Stimulated activated CD4-positive, alpha-beta T cell treated with anti-CD3 and anti-CD28 coated beads, Interleukin-1b, Interleukin-23, amount 100 ng/mL, for 1 hour (primary cell): ENCODE measurements at regions not wholly inside any gene's neighbourhood (a gene's known extent, or its start where the extent isn't known, plus 50 kb on each side); places are given as distances from the start of the nearest gene placed in this dataset.

Source experiments
- DNase-seq, 2 donors: peaks; one replicate each; pipeline ENCODE4 v3.0.0-alpha.2; 2020; ENCODE audit warnings: low read depth in 2 of 2

DNA sequence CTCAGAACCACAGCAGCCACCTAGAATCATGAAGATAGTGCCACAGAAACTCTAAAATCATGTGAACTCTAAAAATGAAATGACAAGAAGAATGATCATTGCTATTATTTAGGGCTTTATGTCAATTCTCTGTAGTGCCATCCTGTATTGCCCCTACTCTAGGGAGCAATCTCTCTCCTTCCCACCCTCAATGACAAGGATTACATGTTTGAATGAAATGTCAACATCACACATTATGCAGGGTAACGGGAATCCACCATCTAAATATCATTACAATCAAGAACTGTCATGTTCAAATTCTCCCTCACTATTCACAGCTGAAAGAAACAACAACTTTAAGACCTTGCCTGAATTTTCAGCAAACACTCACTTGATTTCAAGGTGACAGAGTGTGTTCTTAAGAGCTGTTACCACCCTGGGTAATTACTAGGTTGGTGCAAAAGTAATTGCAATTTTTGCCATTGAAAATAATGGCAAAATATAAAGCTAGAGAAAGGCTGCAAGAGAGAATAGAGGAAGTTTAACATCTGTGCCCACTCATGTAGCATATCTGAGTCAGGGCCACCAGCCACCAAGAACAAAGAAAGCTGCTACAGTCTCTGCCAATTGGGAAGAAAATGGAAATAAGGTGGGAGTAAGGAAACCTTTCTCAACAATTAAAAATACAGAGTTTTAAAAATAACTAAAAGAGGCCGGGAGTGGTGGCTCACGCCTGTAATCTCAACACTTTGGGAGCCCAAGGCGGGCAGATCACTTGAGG, 112.8 kb upstream of the PSMD7 start:
- no peak for DNase-seq

DNA sequence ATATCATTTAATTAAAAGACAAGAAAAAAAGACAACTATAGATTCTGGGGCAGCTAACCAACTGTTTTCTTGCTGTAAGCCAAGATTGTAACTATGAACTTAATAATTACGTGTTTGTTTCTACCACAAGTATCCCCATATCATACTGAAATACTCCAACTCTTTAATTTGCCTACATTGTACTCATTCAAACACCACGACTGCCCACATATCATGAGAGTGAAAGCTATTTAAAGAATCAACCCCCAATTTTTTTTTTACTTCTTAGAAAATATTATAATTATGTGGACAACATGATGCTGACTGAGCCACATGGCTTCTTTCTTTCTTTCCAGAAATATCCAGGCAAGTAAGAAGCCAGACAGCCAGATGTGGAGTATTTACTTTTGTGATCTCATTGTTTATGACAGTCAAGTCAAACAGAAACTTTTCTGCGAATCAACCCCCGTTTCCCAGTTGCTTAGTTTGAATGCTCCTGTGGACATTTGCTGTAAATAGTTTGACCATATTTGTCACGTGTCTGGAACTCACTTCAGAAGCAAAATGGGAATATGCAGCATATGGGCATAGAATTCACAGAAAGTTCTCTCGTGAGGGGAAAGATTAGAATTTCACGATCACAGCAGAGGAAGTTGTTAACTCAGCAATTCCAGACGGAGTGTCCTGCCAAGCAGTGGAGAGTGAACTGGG, 126.8 kb upstream of the PSMD7 start:
- no peak for DNase-seq

DNA sequence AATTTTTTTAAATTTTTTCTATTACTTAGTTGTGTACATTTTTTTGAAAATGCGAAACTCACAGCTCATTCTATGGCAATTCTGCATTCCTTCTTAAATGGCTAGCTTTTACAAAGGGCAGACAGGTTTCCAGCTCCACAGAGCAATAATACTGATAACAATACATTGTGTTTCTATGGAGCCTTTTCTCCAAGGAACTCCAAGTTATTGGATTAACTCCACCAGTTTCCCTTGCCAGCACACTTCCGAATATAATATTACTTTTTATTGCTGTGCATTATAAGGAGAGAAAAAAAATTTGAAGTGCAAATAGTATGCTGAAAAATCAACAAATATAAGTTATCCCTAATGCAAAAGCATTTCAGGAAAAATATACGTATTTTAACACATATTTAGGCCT, 127.5 kb upstream of the PSMD7 start:
- DNase-seq = no peak

DNA sequence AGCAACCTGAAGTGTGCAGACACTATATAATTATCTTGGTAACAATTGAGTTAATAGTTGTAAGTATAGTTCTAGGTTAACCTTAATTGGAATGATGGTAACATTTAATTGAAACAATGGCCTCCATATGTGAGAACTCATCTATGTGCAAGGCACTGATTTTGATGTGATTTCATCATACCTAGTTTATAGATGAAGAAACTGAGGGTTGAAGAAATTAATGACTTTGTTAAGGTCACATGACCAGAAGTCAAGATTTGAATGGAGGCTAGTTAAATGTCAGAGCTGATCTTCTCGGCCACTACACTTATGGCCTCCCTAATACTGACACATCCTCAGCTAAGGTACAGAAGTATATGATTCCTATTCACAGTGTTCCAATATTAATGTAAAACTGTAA, 128.2 kb upstream of the PSMD7 start:
- no peak for DNase-seq

DNA sequence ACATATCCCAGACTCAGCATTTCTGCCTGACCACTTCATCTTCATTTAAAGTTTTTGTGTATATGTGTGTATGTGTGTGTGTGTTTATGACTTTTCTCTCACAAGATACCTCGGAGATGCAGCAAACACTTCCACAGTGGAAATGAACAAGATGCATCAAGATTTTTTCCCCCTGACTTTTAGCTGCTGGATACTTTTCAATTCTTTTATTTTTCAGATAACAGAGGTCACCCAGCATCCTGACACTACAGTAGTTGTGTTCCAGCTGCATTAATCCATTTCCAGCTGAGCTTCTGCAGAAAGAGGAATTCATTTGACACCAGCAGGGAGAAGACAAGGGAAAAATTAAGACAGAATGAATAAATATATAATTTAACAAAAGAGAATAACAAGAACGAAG, 130.2 kb upstream of the PSMD7 start:
- DNase-seq = no peak

DNA sequence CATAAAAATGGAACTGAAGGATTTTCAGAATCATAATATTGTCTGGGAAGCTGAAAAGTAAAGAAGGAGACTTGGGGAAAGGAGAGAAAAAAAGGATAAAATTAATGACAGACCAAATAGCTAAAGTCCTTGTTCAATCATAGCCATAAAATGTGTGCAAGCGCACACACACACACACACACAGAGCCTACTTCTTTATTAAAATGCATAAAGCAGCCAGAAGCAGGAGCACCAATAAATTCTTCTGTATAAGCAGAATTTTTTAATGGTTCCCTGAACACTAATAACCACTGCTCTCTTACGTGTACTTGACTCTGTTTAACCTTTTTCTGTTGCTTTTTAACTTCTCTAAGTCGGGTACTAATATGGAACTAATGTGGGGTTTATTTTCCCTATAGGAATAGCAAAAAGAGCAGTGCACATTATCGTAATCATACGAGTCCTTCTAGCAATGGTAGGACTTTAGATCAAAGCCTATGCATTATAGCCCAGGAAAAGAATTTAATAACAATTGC, 131.0 kb upstream of the PSMD7 start:
- no peak for DNase-seq

DNA sequence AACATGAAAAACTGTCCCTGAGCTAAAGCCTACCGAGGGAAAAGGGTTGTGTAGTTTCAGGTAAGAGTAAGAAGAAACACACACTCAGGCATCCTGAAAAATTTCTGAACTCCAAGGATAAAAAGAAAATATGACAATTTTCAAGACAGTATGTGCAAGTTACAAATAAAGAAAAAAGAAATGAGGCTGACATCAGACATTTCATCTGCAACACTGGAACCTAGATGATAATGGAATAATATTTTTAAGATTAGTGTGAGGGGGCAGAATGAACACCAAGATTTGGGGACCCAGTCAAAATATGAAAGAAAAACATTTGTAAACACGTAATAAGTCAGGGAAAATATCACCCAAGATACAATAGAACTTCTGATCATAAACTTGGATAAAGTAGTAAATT, 135.9 kb upstream of the PSMD7 start:
- DNase-seq = no peak

DNA sequence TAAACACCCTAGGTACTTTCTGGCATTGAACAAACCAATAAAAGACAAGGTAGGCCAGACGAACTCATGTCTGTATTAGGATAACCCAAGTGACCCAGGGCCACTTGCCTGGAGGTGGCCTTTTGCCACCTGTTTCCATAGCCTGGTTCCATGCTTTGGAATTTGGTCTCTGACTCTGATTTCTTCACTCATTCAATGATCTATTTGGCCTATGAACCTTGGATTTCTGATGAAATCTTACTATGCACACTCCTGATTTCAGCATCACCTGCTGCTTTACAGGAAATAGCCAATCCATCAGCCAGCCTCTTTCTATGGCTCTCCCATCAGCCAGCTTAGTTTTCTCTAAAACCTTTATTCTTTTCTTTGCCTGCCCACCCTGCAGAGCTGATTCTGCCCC, 142.8 kb upstream of the PSMD7 start:
- DNase-seq = no peak

DNA sequence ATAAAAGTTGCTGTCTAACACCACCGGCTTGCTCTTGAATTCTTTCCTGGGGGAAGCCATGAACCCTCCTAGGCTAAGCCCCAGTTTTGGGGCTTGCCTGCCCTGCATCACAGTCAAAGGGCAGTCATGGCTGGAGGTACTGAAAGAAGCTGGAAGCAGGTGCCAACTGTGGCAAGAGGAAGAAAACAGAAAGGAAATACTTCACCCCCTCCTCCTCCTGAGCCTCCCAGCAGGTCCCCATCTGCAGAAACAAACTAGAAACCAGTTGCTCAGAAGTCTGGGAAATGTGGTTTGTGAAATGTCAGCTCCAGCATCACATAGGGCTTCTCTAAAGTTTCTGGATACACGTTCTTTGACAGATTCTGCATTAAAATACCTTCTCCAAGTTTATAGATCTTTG, 150.0 kb upstream of the PSMD7 start:
- DNase-seq = no peak

DNA sequence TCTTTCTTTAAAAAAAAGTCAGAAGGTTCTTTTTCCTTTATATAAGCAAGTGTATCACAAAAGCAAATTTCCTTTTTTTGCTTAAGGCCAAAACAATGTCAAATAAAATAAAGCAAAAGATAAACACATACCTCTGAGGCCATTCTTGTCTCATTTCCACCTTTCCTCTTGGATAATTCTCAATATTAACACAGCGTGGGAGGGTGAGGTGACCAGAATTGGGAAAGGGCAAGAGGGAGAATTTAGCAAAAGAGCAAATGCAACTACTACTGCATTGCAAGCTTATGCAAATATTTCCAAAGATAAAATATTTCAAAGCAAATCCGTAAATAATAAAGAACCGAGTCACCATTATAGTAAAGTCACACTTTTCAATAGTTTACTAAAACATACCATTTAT, 153.4 kb upstream of the PSMD7 start:
- DNase-seq = no peak

DNA sequence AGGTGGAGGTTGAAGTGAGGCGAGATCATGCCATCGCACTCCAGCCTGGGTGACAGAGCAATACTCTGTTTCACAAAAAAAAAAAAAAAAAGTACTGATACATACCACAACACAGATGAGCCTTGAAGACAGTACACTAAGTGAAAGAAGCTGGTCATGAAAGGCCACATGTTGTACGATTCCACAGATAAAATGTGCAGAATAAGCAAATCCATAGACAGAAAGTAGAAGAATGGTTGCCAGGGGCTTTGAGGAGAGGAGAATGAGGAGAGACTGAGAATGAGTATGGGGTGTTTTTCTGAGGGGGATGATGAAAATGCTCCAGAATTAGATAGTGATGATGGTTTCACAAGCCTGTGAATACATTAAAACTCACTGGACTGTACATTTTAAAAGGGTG, 155.6 kb upstream of the PSMD7 start:
- DNase-seq = no peak

DNA sequence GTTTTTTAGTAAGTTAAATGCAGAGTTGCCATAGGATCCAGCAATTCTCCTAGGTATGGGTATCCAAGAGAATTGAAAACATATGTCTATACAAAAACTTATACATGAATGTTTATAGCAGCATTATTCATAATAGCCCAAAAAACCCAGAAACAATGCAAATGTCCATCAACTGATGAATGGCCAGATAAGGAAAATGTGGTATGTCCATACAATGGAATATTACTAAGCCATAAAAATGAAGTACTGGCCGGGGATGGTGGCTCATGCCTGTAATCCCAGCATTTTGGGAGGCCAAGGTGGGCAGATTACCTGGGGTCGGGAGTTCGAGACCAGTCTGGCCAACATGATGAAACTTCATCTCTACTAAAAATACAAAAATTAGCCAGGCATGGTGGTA, 156.1 kb upstream of the PSMD7 start:
- DNase-seq = no peak

DNA sequence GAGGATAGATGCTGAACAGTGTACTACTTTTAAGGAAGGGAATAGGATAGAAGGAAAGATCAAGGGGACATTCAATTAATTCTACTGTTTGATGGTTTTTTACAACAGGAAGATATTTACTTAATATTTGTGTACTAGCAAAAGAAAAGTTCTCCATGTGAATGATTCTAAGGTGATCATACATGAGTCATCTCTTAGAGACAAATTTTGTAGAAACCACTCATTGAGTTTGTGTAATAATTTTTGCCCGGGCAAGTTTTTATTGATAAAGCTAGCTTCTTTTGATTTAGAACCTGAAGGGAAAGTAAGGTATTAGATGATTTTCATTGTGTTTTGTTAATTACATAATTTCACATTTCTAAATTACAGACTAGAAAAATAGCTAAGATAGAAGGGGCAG, 172.8 kb upstream of the PSMD7 start:
- no peak for DNase-seq

DNA sequence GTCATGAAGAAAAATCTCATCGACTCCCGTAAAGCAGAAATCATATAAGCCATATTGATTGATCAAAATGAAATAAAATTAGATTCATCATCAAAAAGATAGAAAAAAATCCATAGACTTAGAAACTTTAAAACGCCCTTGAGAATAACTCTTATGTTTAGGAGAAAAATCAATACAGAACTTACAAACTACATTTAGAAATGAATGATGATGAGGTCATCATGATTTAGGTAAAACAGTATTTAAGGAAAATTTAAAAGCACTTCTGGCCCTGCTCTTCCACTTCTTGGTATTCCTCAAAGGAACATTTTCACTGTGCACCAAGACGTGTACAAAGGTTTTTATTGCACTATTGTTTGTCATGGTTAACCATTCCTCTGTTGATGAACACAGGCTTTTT, 173.4 kb upstream of the PSMD7 start:
- no peak for DNase-seq

DNA sequence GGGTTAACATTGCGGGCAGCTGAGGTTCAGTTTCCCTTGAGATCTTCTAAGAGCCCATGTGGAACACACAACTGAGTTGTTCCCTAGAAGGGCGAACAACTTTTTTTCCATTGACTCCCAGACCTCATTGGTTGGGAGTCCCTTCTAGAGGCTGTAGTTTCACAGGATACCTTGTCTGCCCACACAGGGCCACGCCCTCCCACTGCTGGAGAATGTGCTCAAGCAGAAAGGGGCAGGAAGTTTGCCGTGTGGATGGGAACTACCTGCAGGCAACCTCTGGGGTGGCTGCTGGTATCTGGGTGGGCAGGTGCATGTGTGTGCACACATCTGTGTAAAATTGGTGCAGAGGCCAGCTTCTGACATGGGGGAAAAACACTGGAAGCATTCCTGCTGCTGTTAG, 178.8 kb upstream of the PSMD7 start:
- DNase-seq = no peak

DNA sequence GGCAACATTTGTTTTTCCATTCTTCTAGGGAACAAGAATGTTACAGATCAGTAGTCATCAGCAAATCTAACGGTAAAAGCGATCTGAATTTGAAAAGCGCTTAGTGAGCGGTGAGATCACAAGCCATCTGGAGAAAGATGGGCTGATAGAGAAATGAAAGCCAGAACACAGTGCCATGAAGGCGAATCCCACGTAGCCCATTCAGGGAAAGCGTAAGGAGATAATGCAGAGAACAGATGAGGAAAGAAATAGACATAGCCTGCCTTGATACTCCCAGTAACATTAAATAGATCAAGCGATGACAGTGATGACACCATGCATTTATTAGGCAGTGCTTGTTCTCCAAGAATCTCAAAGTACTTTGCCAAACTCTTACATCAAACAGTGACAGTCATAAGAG, 183.1 kb upstream of the PSMD7 start:
- DNase-seq = no peak

DNA sequence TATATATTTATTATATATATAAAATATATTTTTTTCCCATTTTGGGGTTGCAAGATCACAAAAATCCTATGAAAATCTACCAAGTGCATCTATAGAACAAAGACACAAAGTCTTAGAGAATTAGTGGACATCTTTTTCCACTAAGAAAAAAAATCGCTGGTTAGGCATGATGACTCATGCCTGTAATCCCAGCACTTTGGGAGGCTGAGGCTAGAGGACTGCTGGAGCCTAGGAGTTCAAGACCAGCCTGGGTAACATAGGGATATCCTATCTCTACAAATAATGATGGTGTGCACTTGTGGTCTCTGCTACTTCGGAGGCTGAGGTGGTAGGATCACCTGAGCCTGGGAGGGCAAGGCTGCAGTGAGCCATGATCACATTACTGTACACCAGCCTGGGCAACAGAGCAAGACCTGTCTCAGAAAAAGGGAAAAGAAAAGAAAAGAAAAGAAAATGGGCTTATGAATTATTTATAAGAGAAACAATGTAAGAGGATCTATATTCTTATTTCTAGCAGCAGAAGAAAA, 185.1 kb upstream of the PSMD7 start:
- no peak for DNase-seq

DNA sequence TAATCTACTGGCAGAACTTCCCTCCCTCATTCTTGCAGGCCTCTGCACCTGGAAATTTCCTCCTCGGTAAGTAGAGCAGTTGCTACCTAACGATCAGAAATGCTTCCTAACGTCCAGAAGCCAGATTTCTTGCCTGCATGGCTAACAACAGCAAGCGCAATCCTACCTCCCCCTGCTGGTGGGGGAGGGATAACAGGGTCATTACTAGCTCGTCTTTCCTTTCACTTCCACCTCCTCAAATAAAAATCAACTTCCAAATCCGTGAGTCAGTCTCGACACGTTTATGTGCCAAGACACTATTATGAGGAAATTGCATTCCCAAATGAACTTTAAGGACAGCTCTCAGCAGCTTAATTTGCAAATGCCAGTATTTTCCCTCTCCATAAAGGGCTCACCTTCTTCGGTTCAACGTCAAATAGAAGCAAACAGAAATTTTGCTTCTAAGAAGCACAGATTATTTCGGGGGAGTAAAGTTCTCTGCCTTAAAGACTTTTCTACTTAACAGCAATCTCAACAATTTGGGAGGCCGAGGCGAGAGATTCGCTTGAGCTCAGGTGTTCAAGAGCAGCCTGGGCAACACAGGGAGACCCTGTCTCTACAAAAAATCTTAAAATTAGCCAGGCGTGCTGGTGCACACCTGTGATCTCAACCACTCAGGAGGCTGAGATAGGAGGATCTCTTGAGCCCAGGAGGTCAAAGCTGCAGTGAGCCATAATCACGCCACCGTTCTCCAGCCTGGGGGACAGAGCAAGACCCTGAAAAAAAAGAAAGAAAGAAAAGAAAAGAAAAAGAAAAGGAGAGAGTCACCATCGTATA, 188.6 kb upstream of the PSMD7 start:
- peak in 1 of 2 donors; percentile 4 for DNase-seq

DNA sequence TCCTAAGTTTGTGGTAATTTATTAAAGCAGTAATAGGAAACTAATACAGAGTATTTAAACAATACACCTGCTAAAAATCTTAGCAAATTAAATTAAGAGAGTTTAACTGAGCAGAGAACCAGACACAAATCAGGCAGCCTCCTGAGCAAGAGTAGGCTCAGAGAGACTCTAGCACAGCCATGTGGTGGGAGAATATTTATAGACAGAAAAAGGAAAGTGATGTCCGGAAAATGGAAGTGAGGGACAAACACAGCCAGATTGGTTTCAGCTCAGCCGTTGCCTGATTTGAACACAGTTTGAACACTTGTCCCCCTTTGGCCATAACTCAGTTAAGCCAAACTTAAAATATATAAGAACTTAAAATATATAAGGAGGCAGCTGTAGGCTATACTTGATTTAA, 192.6 kb upstream of the PSMD7 start:
- no peak for DNase-seq

DNA sequence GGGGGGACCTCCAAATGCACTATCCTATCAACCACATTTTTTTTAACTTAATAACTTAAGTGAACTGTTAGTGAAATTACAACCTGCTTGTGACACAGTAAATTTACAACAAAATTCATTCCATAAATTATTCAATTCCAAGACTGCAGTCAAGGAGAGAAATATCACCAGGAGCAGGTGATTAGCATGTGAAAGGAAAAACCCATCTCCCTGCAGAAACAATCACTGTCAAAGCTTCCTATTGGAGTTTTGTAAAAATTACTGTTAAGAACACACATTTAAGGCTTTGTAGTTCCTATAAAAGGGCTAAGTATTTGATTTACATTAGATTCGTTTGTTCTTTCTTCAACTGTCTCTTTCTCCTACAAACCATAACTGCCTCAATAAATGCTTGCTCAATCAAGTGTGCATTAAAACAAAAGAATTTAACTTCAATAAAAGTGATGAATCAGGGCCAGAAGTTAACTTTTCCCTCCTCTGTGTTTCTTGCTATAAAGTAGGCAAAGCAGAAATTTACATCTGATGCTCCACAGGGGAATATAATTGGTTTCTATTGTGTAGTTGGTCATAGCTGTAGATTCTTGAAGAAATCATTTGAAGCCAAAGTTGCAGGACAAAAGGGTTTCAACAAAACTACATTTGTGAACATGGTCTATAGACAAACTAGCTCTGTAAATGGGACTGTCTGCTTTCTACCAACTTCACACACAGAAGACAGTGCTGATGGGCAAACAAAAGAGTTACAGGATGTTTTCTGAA, 195.1 kb upstream of the PSMD7 start:
- DNase-seq = no peak
